HepG2 (cell line): ENCODE measurements at regions not wholly inside any gene's neighbourhood (a gene's known extent, or its start where the extent isn't known, plus 50 kb on each side); places are given as distances from the start of the nearest gene placed in this dataset.

Source experiments
- ATAC-seq: fragments of 200-7000 bp; cut with Tn5 transposase; 3 replicates; pipeline ENCODE4 v1.9.1; 2020; ENCODE audit warnings: mild to moderate bottlenecking, moderate library complexity
- BruUV-seq: library from RNA; stranded (reverse); fragments of 400-500 nt; replicated peaks from 2 replicates; lab custom pipeline; 2021; lab: Mats Ljungman, UMichigan
- CTCF ChIA-PET: fragments of 300-600 bp; formaldehyde crosslinking; extraction: SDS; loops from one replicate; lab custom pipeline; 2021; ENCODE audit warnings: low total read pairs, inconsistent platforms, low intra/inter-chr PET ratio; lab: Yijun Ruan, JAX
- POLR2A ChIA-PET: fragments of 350-600 bp; sonication (Branson Sonifier 250); formaldehyde crosslinking; loops from one replicate; lab custom pipeline; 2020; ENCODE audit warnings: antibody characterized with exemption, inconsistent platforms; lab: Yijun Ruan, JAX
- DNase-seq: peaks from one replicate; pipeline ENCODE4 v3.0.0-alpha.2; 2015; ENCODE audit warnings: low spot score
- FAIRE-seq: peaks from 3 replicates; lab custom pipeline; 2011; peaks lifted over from hg19 to GRCh38; lab: Jason Lieb, UNC
- H2AFZ ChIP-seq: one replicate; pipeline ENCODE4 v1.6.1; 2011; ENCODE audit warnings: low read length, inconsistent platforms
- H3K27ac ChIP-seq: fragments of 300-600 bp; 3 replicates; pipeline ENCODE4 v1.8.0; 2011; ENCODE audit warnings: mixed run types, mild to moderate bottlenecking, mixed read lengths, low read length, inconsistent platforms; ENCODE audit not compliant: insufficient read depth; ENCODE audit errors: extremely low read length
- H3K27me3 ChIP-seq, 2 experiments: fragments of 200-600 bp in 1 of 2; 2 replicates in 1 of 2; 3 replicates in 1 of 2; pipeline versions ENCODE4 v1.6.0 to v1.8.0; 2011; ENCODE audit warnings: low read length in 2 of 2, mild to moderate bottlenecking in 2 of 2, moderate library complexity in 2 of 2, inconsistent platforms in 1 of 2; ENCODE audit not compliant: insufficient read depth in 2 of 2, control insufficient read depth in 1 of 2
- H3K36me3 ChIP-seq, 2 experiments: fragments of 200-600 bp in 1 of 2; replicated peaks in 1 of 2; 2 replicates in 1 of 2; 3 replicates in 1 of 2; pipeline versions ENCODE4 v1.5.1 to v1.8.0; 2011; ENCODE audit warnings: low read length in 2 of 2, inconsistent platforms in 1 of 2; ENCODE audit not compliant: insufficient read depth in 2 of 2, control insufficient read depth in 1 of 2
- H3K4me1 ChIP-seq: 2 replicates; pipeline ENCODE4 v1.5.1; 2012; ENCODE audit warnings: low read length, inconsistent platforms; ENCODE audit not compliant: insufficient read depth
- H3K4me2 ChIP-seq: 2 replicates; pipeline ENCODE4 v1.6.0; 2011; ENCODE audit warnings: low read depth, low read length, inconsistent platforms
- H3K4me3 ChIP-seq, 3 experiments: fragments of 200-600 bp in 1 of 3; sonication (generic), shearing (Covaris generic) in 1 of 3; replicated peaks in 1 of 3; 2 replicates each; pipeline ENCODE4 v1.5.1; 2011 to 2016; ENCODE audit warnings: low read length in 3 of 3, inconsistent platforms in 2 of 3, low read depth in 2 of 3, mild to moderate bottlenecking in 2 of 3, control low read depth in 1 of 3, mixed read lengths in 1 of 3; ENCODE audit not compliant: insufficient read depth in 1 of 3
- H3K79me2 ChIP-seq: one replicate; pipeline ENCODE4 v1.6.1; 2011; ENCODE audit warnings: low read length, inconsistent platforms; ENCODE audit not compliant: insufficient read depth
- H3K9ac ChIP-seq: 2 replicates; pipeline ENCODE4 v1.6.0; 2011; ENCODE audit warnings: mild to moderate bottlenecking, low read depth, low read length, inconsistent platforms; ENCODE audit not compliant: insufficient read depth
- H3K9me3 ChIP-seq: 2 replicates; pipeline ENCODE4 v1.5.1; 2012; ENCODE audit warnings: mild to moderate bottlenecking, low read length
- H4K20me1 ChIP-seq: 2 replicates; pipeline ENCODE4 v1.6.0; 2011; ENCODE audit warnings: inconsistent platforms, mild to moderate bottlenecking, low read length, moderate library complexity; ENCODE audit not compliant: insufficient read depth
- ATM ChIP-seq: fragments of 450-650 bp; IDR thresholded peaks from 2 replicates; pipeline ENCODE4 v1.7.1; 2017; ENCODE audit warnings: mild to moderate bottlenecking, borderline replicate concordance
- GATAD2A ChIP-seq: IDR thresholded peaks from 2 replicates; pipeline ENCODE4 v1.6.1; 2016
- HNRNPUL1 ChIP-seq: fragments of 200-400 bp; formaldehyde crosslinking; IDR thresholded peaks from 2 replicates; pipeline ENCODE4 v1.6.1; 2017; ENCODE audit warnings: low read depth, mild to moderate bottlenecking, low read length, moderate library complexity
- MATR3 ChIP-seq: sonication (generic); formaldehyde crosslinking; IDR thresholded peaks from 2 replicates; pipeline ENCODE4 v1.4.0; 2020; ENCODE audit warnings: missing genetic modification reagents
- MIER2 ChIP-seq: IDR thresholded peaks from 2 replicates; pipeline ENCODE4 v1.6.1; 2016; ENCODE audit warnings: missing biosample characterization, missing genetic modification reagents
- PAWR ChIP-seq: sonication (generic); formaldehyde crosslinking; IDR thresholded peaks from 2 replicates; pipeline ENCODE4 v1.4.0; 2020; ENCODE audit warnings: missing genetic modification reagents, mild to moderate bottlenecking, borderline replicate concordance
- SRSF9 ChIP-seq: fragments of 200-400 bp; formaldehyde crosslinking; IDR thresholded peaks from 2 replicates; pipeline ENCODE4 v1.6.1; 2018; ENCODE audit warnings: borderline replicate concordance, mild to moderate bottlenecking, low read depth, low read length; ENCODE audit not compliant: insufficient read depth, poor library complexity, severe bottlenecking
- SUZ12 ChIP-seq: fragments of 150-350 bp; IDR thresholded peaks from 2 replicates; pipeline ENCODE4 v1.6.1; 2014; ENCODE audit warnings: low read depth, low read length
- ZNF326 ChIP-seq: sonication (generic); formaldehyde crosslinking; IDR thresholded peaks from 2 replicates; pipeline ENCODE4 v1.4.0; 2020; ENCODE audit warnings: missing genetic modification reagents, borderline replicate concordance
- ZNF362 ChIP-seq: sonication (generic); formaldehyde crosslinking; IDR thresholded peaks from 2 replicates; pipeline ENCODE4 v1.4.0; 2020; ENCODE audit warnings: missing genetic modification reagents, mild to moderate bottlenecking, borderline replicate concordance
- ZNF510 ChIP-seq: sonication (generic); formaldehyde crosslinking; IDR thresholded peaks from 2 replicates; pipeline ENCODE4 v1.4.0; 2020; ENCODE audit warnings: low read depth, mild to moderate bottlenecking, missing genetic modification reagents
- ZNF562 ChIP-seq: sonication (generic); formaldehyde crosslinking; IDR thresholded peaks from 2 replicates; pipeline ENCODE4 v1.8.0; 2022; ENCODE audit warnings: missing genetic modification reagents, borderline replicate concordance
- ZNF589 ChIP-seq: sonication (generic); formaldehyde crosslinking; conservative IDR thresholded peaks from 2 replicates; pipeline ENCODE4 v1.8.0; 2022; ENCODE audit warnings: mild to moderate bottlenecking, moderate library complexity, missing genetic modification reagents
- ZNF674 ChIP-seq: sonication (generic); formaldehyde crosslinking; IDR thresholded peaks from 2 replicates; pipeline ENCODE4 v1.5.0; 2020; ENCODE audit warnings: low read depth, mild to moderate bottlenecking, missing genetic modification reagents
- ZNF703 ChIP-seq: sonication (generic); formaldehyde crosslinking; IDR thresholded peaks from 2 replicates; pipeline ENCODE4 v1.5.1; 2020; ENCODE audit warnings: missing genetic modification reagents, mild to moderate bottlenecking, moderate library complexity, borderline replicate concordance
- WGBS: methylation state at CpG from one replicate; pipeline ENCODE4 v1.1.6; 2017; ENCODE audit warnings: low lambda C conversion rate; 5-methylcytosine and 5-hydroxymethylcytosine counted together
- in situ Hi-C: cut with HindIII; loops from 2 replicates; pipeline ENCODE4 v1.10.0; 2017; ENCODE audit warnings: low pct_unique_long_range_greater_than_20kb; ENCODE audit not compliant: extremely low pct_ligation_motif_present
- intact Hi-C: fragments of 100-400 bp; cut with micrococcal nuclease; formaldehyde crosslinking; loops from one replicate; pipeline ENCODE4 v1.10.0; 2022; ENCODE audit not compliant: unreplicated experiment
- TF ChIP-seq, protein P1 (sequence below), 2 experiments: IDR thresholded peaks; 2 replicates each; pipeline ENCODE4 v1.6.1; 2011 to 2012; ENCODE audit warnings: low read length in 2 of 2, borderline replicate concordance in 1 of 2, low read depth in 1 of 2, mild to moderate bottlenecking in 1 of 2, moderate library complexity in 1 of 2

GRCh38 chr9:16112116-16112515 lies 559.3 kb downstream of the CCDC171 start:
- in situ Hi-C loops = no loop called here
- Histone ChIP-seq H4K20me1 (no peaks in the 10 kb centered on the region), H3K9me3 (no peaks in the 10 kb centered on the region), H3K4me1 (no peaks in the 10 kb centered on the region), H3K9ac (no peak overlapping the region), H3K36me3 (no peaks in the 10 kb centered on the region), H2AFZ (no peak overlapping the region), H3K27me3 (no peaks in the 10 kb centered on the region), H3K27ac (no peak overlapping the region), H3K79me2 (no peaks in the 10 kb centered on the region)
- no peak for DNase-seq
- BruUV-seq = no TSS peak
- TF ChIP-seq, protein P1, sequence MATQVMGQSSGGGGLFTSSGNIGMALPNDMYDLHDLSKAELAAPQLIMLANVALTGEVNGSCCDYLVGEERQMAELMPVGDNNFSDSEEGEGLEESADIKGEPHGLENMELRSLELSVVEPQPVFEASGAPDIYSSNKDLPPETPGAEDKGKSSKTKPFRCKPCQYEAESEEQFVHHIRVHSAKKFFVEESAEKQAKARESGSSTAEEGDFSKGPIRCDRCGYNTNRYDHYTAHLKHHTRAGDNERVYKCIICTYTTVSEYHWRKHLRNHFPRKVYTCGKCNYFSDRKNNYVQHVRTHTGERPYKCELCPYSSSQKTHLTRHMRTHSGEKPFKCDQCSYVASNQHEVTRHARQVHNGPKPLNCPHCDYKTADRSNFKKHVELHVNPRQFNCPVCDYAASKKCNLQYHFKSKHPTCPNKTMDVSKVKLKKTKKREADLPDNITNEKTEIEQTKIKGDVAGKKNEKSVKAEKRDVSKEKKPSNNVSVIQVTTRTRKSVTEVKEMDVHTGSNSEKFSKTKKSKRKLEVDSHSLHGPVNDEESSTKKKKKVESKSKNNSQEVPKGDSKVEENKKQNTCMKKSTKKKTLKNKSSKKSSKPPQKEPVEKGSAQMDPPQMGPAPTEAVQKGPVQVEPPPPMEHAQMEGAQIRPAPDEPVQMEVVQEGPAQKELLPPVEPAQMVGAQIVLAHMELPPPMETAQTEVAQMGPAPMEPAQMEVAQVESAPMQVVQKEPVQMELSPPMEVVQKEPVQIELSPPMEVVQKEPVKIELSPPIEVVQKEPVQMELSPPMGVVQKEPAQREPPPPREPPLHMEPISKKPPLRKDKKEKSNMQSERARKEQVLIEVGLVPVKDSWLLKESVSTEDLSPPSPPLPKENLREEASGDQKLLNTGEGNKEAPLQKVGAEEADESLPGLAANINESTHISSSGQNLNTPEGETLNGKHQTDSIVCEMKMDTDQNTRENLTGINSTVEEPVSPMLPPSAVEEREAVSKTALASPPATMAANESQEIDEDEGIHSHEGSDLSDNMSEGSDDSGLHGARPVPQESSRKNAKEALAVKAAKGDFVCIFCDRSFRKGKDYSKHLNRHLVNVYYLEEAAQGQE (IDR thresholded peaks at IDR 0.05; ENCODE audit: borderline replicate concordance in 1 of 2, low read depth in 1 of 2, low read length in 2 of 2) = peak; percentile 41 to 91
- no peak for TF ChIP-seq ATM
- peak; percentile 92 for TF ChIP-seq MIER2 (CRISPR knock-in tag)
- TF ChIP-seq, all 625 proteins: peak for 2
- ChIA-PET CTCF (no interaction called here), POLR2A (no interaction called here)
- H3K4me3 ChIP-seq = no peak overlapping the region
- intact Hi-C loops = no loop called here
- ATAC-seq = no peak
- 4% methylated on average over 6 of the region's 6 CpGs for WGBS
- FAIRE-seq = no peak
- H3K4me2 ChIP-seq = no peak overlapping the region

GRCh38 chr9:16115994-16116393 lies 563.2 kb downstream of the CCDC171 start:
- no peak overlapping the region for H3K9ac ChIP-seq
- no peaks in the 10 kb centered on the region for H3K27me3 ChIP-seq
- DNase-seq (no peak), ATAC-seq (no peak), FAIRE-seq (no peak)
- WGBS = 0% methylated on average over 1 of the region's 1 CpG
- no peak overlapping the region for H3K4me3 ChIP-seq
- CTCF ChIA-PET = no interaction called here
- intact Hi-C loops (no loop called here), in situ Hi-C loops (no loop called here)
- no TSS peak for BruUV-seq
- no peak overlapping the region for H3K4me2 ChIP-seq
- H4K20me1 ChIP-seq = no peaks in the 10 kb centered on the region
- POLR2A ChIA-PET = no interaction called here
- no peak overlapping the region for H2AFZ ChIP-seq
- H3K36me3 ChIP-seq = no peaks in the 10 kb centered on the region
- no peaks in the 10 kb centered on the region for H3K4me1 ChIP-seq
- no peaks in the 10 kb centered on the region for H3K9me3 ChIP-seq
- H3K27ac ChIP-seq = no peak overlapping the region
- H3K79me2 ChIP-seq = no peaks in the 10 kb centered on the region
- no peak for TF ChIP-seq ZNF362 (CRISPR knock-in tag)
- TF ChIP-seq SUZ12 = no peak
- TF ChIP-seq ZNF326 = no peak
- TF ChIP-seq HNRNPUL1 = no peak
- TF ChIP-seq GATAD2A (CRISPR knock-in tag) = no peak
- no peak for TF ChIP-seq ZNF589
- TF ChIP-seq ZNF674 (CRISPR knock-in tag) = no peak
- TF ChIP-seq MATR3 = no peak
- TF ChIP-seq ZNF562 (CRISPR knock-in tag) = no peak
- TF ChIP-seq PAWR (CRISPR knock-in tag) = no peak
- no peak for TF ChIP-seq ZNF510 (CRISPR knock-in tag)
- TF ChIP-seq SRSF9 = no peak
- TF ChIP-seq ZNF703 (CRISPR knock-in tag) = no peak
